OCI-LY1 (cell line): ENCODE measurements at regions not wholly inside any gene's neighbourhood (a gene's known extent, or its start where the extent isn't known, plus 50 kb on each side); places are given as distances from the start of the nearest gene placed in this dataset.

Experiments used
- H2AFZ ChIP-seq: fragments of 200-600 bp; sonication (generic), shearing (Covaris generic); 2 replicates; pipeline ENCODE4 v1.6.0; 2014; ENCODE audit warnings: antibody characterized with exemption, mild to moderate bottlenecking, low read length
- H3F3A ChIP-seq: fragments of 200-600 bp; sonication (generic), shearing (Covaris generic); 2 replicates; pipeline ENCODE4 v1.6.0; 2014; ENCODE audit warnings: mild to moderate bottlenecking, antibody characterized with exemption, low read length, moderate library complexity; ENCODE audit not compliant: insufficient read depth
- H3K27ac ChIP-seq: fragments of 200-600 bp; sonication (generic); 2 replicates; pipeline ENCODE4 v1.5.1; 2014; ENCODE audit warnings: low read length, mixed run types, mild to moderate bottlenecking, low read depth; ENCODE audit not compliant: poor library complexity, severe bottlenecking
- H3K27me3 ChIP-seq: fragments of 200-600 bp; sonication (generic); 2 replicates; pipeline ENCODE4 v1.6.0; 2014; ENCODE audit warnings: antibody characterized with exemption, mild to moderate bottlenecking, low read length, moderate library complexity; ENCODE audit not compliant: insufficient read depth
- H3K36me3 ChIP-seq: fragments of 200-600 bp; sonication (generic); 2 replicates; pipeline ENCODE4 v1.6.1; 2014; ENCODE audit warnings: mild to moderate bottlenecking, antibody characterized with exemption, low read length, moderate library complexity, mixed read lengths; ENCODE audit not compliant: insufficient read depth
- H3K4me1 ChIP-seq: fragments of 200-600 bp; sonication (generic); 2 replicates; pipeline ENCODE4 v1.5.1; 2014; ENCODE audit warnings: mild to moderate bottlenecking, low read length, moderate library complexity; ENCODE audit not compliant: insufficient read depth, severe bottlenecking
- H3K4me2 ChIP-seq: fragments of 200-600 bp; sonication (generic), shearing (Covaris generic); 2 replicates; pipeline ENCODE4 v1.6.1; 2014; ENCODE audit warnings: low read length
- H3K4me3 ChIP-seq: fragments of 200-600 bp; sonication (generic); 2 replicates; pipeline ENCODE4 v1.5.1; 2014; ENCODE audit warnings: low read length, low read depth, mild to moderate bottlenecking, mixed read lengths; ENCODE audit not compliant: poor library complexity, severe bottlenecking
- H3K79me2 ChIP-seq: fragments of 200-600 bp; shearing (Covaris generic); 2 replicates; pipeline ENCODE4 v1.6.1; 2016; ENCODE audit warnings: mixed run types, low read length, mixed read lengths; ENCODE audit not compliant: insufficient read depth
- H3K9ac ChIP-seq: fragments of 200-600 bp; sonication (generic), shearing (Covaris generic); 2 replicates; pipeline ENCODE4 v1.6.1; 2014; ENCODE audit warnings: mild to moderate bottlenecking, low read length, mixed read lengths
- H3K9me2 ChIP-seq: fragments of 200-600 bp; sonication (generic), shearing (Covaris generic); 2 replicates; pipeline ENCODE4 v1.6.1; 2014; ENCODE audit warnings: low read depth, mild to moderate bottlenecking, low read length, mixed read lengths
- H3K9me3 ChIP-seq: fragments of 200-600 bp; shearing (Covaris generic); 2 replicates; pipeline ENCODE4 v1.6.1; 2014; ENCODE audit warnings: low read length, mixed read lengths
- H4K20me1 ChIP-seq: fragments of 200-600 bp; sonication (generic), shearing (Covaris generic); 2 replicates; pipeline ENCODE4 v1.6.0; 2016; ENCODE audit warnings: mild to moderate bottlenecking, low read length; ENCODE audit not compliant: insufficient read depth
- EZH2 ChIP-seq: fragments of 200-600 bp; sonication (generic), shearing (Covaris generic); IDR thresholded peaks from 2 replicates; pipeline ENCODE4 v1.8.0; 2017; ENCODE audit warnings: borderline replicate concordance, mixed run types, mild to moderate bottlenecking, antibody characterized with exemption, low read length, moderate library complexity, mixed read lengths
- TF ChIP-seq, protein P1 (sequence below): fragments of 200-600 bp; sonication (generic), shearing (Covaris generic); IDR thresholded peaks from 2 replicates; pipeline ENCODE4 v1.5.1; 2017; ENCODE audit warnings: mild to moderate bottlenecking, antibody characterized with exemption, low read length, moderate library complexity, mixed read lengths

DNA sequence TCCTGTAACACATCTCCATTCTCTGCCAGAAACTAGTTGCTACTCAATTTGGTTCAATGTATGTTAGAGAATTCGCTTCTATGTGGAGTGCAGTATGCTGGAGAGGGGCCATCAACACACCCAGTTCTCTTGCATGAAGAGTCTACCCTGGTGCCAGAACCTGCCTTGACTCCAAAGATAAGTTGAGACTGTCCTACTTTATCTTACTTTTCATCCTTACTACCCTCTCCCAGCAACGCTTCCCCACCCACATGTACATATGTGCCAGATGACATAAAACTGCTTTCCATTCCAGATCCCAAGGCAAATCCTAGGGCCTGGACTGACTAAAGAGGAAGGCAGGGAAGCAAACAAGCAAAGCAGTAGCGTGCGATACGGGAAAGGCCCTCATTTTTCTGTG is 442.6 kb upstream of the THRB start:
- no peaks in the 10 kb centered on the region for H3K9me3 ChIP-seq
- no peak for TF ChIP-seq EZH2
- TF ChIP-seq, protein P1, sequence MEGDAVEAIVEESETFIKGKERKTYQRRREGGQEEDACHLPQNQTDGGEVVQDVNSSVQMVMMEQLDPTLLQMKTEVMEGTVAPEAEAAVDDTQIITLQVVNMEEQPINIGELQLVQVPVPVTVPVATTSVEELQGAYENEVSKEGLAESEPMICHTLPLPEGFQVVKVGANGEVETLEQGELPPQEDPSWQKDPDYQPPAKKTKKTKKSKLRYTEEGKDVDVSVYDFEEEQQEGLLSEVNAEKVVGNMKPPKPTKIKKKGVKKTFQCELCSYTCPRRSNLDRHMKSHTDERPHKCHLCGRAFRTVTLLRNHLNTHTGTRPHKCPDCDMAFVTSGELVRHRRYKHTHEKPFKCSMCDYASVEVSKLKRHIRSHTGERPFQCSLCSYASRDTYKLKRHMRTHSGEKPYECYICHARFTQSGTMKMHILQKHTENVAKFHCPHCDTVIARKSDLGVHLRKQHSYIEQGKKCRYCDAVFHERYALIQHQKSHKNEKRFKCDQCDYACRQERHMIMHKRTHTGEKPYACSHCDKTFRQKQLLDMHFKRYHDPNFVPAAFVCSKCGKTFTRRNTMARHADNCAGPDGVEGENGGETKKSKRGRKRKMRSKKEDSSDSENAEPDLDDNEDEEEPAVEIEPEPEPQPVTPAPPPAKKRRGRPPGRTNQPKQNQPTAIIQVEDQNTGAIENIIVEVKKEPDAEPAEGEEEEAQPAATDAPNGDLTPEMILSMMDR = no peak
- H3K9ac ChIP-seq = no peak overlapping the region
- no peaks in the 10 kb centered on the region for H3K4me1 ChIP-seq
- no peaks in the 10 kb centered on the region for H3F3A ChIP-seq
- H3K4me3 ChIP-seq = no peak overlapping the region
- H3K27me3 ChIP-seq = no peaks in the 10 kb centered on the region
- no peak overlapping the region for H3K4me2 ChIP-seq
- H4K20me1 ChIP-seq = no peaks in the 10 kb centered on the region
- no peaks in the 10 kb centered on the region for H3K36me3 ChIP-seq
- H2AFZ ChIP-seq = no peak overlapping the region
- H3K27ac ChIP-seq = no peak overlapping the region
- no peaks in the 10 kb centered on the region for H3K79me2 ChIP-seq
- H3K9me2 ChIP-seq = no peaks in the 10 kb centered on the region

DNA sequence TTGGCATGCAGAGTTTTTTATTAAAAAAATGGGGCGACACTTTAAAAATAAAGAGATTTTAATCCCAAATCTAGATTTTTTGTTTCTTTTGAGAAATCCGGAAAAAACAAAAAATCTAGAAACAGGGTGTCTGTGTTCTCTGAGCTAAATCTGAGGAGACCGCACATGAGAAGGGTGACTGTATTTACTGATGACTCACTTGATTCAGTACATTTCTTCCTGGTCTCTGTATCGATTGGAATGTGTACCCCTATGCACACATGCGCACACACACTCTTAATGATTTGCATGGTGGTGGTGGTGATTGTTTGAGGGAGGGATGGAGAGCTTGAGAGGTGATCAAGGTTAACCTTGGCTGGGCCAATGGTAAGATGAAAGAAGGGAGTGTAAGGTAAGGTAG is 443.1 kb upstream of the THRB start:
- H3K36me3 ChIP-seq = no peaks in the 10 kb centered on the region
- no peak for TF ChIP-seq EZH2
- TF ChIP-seq, protein P1 = no peak
- no peak overlapping the region for H3K4me3 ChIP-seq
- no peaks in the 10 kb centered on the region for H3K9me2 ChIP-seq
- no peak overlapping the region for H2AFZ ChIP-seq
- no peak overlapping the region for H3K27ac ChIP-seq
- no peaks in the 10 kb centered on the region for H3K9me3 ChIP-seq
- no peak overlapping the region for H3K9ac ChIP-seq
- H3K4me1 ChIP-seq = no peaks in the 10 kb centered on the region
- no peaks in the 10 kb centered on the region for H3K79me2 ChIP-seq
- no peaks in the 10 kb centered on the region for H3F3A ChIP-seq
- H3K4me2 ChIP-seq = no peak overlapping the region
- H4K20me1 ChIP-seq = no peaks in the 10 kb centered on the region
- no peaks in the 10 kb centered on the region for H3K27me3 ChIP-seq

DNA sequence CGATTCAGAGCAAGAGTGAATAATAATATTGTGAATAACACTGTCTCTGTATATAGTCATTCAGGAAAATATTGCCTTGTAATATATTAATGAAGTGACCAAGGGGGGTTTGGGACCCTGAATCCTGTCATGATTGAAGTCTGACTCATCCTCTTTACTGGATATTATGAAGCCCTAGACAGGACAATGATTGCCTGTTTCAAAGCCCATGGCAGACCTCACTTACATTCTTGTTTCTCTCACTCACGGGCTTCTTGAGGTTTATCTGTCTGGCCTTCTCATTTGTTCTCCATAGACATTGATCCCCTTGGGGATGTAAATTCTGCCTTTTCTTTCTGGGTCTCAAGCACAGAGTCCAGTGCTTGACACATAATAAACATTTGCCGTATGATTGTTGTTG is 449.3 kb upstream of the THRB start:
- no peaks in the 10 kb centered on the region for H3K9me3 ChIP-seq

More for the DNA sequence above, 449.3 kb upstream of the THRB start:
- Histone ChIP-seq H4K20me1 (no peaks in the 10 kb centered on the region), H3K27ac (no peak overlapping the region), H3K4me1 (no peaks in the 10 kb centered on the region), H3K79me2 (no peaks in the 10 kb centered on the region), H3K4me3 (no peak overlapping the region), H3F3A (no peaks in the 10 kb centered on the region), H3K27me3 (no peaks in the 10 kb centered on the region), H3K36me3 (no peaks in the 10 kb centered on the region), H3K9ac (no peak overlapping the region), H2AFZ (no peak overlapping the region), H3K4me2 (no peak overlapping the region), H3K9me2 (no peaks in the 10 kb centered on the region)
- no peak for TF ChIP-seq EZH2
- TF ChIP-seq, protein P1 = no peak
